A549 (cell line): ENCODE measurements at regions not wholly inside any gene's neighbourhood (a gene's known extent, or its start where the extent isn't known, plus 50 kb on each side); places are given as distances from the start of the nearest gene placed in this dataset.

Experiments used
- ATAC-seq, 2 experiments: fragments of 200-7000 bp in 1 of 2; fragments of >200 bp in 1 of 2; cut with Nextera tagmentation in 1 of 2; cut with Tn5 transposase in 1 of 2; 3 replicates each; pipeline versions ENCODE4 v1.8.0 to v1.9.1; 2018 to 2020; ENCODE audit warnings: mild to moderate bottlenecking in 1 of 2, moderate library complexity in 1 of 2
- CTCF ChIA-PET: fragments of 300-600 bp; sonication (Branson Sonifier 250); formaldehyde crosslinking; extraction: SDS; loops from one replicate; lab custom pipeline; 2021; ENCODE audit warnings: antibody characterized with exemption, inconsistent platforms; lab: Yijun Ruan, JAX
- POLR2A ChIA-PET: fragments of 350-600 bp; formaldehyde crosslinking; extraction: SDS; loops from one replicate; lab custom pipeline; 2021; ENCODE audit warnings: antibody characterized with exemption, inconsistent platforms; lab: Yijun Ruan, JAX
- DNase-seq, 2 experiments: peaks; one replicate each; pipeline versions ENCODE4 v3.0.0 to v3.0.0-alpha.2; 2011 to 2016; ENCODE audit warnings: low read depth in 1 of 2, low spot score in 1 of 2
- FAIRE-seq: peaks from 2 replicates; lab custom pipeline; 2011; peaks lifted over from hg19 to GRCh38; lab: Jason Lieb, UNC
- H3K27ac ChIP-seq, 2 experiments: fragments of >200 bp; sonication (Bioruptor Twin); formaldehyde crosslinking; 3 replicates each; pipeline ENCODE4 v1.5.1; 2016 to 2017
- H3K4me1 ChIP-seq: fragments of >200 bp; sonication (Bioruptor Twin); formaldehyde crosslinking; 3 replicates; pipeline ENCODE4 v1.6.1; 2016
- H3K4me2 ChIP-seq: fragments of >200 bp; sonication (Bioruptor Twin); formaldehyde crosslinking; 3 replicates; pipeline ENCODE4 v1.6.1; 2016
- H3K4me3 ChIP-seq: fragments of >200 bp; sonication (Bioruptor Twin); formaldehyde crosslinking; 3 replicates; pipeline ENCODE4 v1.5.1; 2016
- H3K9me3 ChIP-seq: fragments of >200 bp; sonication (Bioruptor Twin); formaldehyde crosslinking; 3 replicates; pipeline ENCODE4 v1.6.1; 2016
- BHLHE40 ChIP-seq: IDR thresholded peaks from 2 replicates; pipeline ENCODE4 v1.6.1; 2012; ENCODE audit warnings: low read depth, low read length, inconsistent platforms
- CBX2 ChIP-seq: fragments of 200-600 bp; sonication (generic); IDR thresholded peaks from 2 replicates; pipeline ENCODE4 v1.6.1; 2016; ENCODE audit warnings: low read depth, mild to moderate bottlenecking, borderline replicate concordance
- CBX8 ChIP-seq: fragments of 200-600 bp; sonication (generic); IDR thresholded peaks from 2 replicates; pipeline ENCODE4 v1.6.1; 2016
- CEBPB ChIP-seq, 2 experiments: fragments of >200 bp in 1 of 2; sonication (Bioruptor Twin) in 1 of 2; formaldehyde crosslinking in 1 of 2; IDR thresholded peaks; 2 replicates each; pipeline ENCODE4 v1.6.1; 2012 to 2016
- EHF ChIP-seq: fragments of 250-450 bp; sonication (Bioruptor Pico); IDR thresholded peaks from 2 replicates; pipeline ENCODE4 v1.5.0; 2020; ENCODE audit warnings: mild to moderate bottlenecking
- EHMT2 ChIP-seq: fragments of 200-600 bp; sonication (generic); IDR thresholded peaks from 2 replicates; pipeline ENCODE4 v1.6.1; 2016; ENCODE audit warnings: antibody characterized with exemption, low read depth, mild to moderate bottlenecking, moderate library complexity
- ESRRA ChIP-seq: fragments of 150-350 bp; IDR thresholded peaks from 2 replicates; pipeline ENCODE4 v1.6.1; 2014; ENCODE audit warnings: mild to moderate bottlenecking, low read length, borderline replicate concordance
- FOSL2 ChIP-seq, 2 experiments: fragments of 450-650 bp in 1 of 2; fragments of >200 bp in 1 of 2; sonication (Bioruptor Twin) in 1 of 2; formaldehyde crosslinking; IDR thresholded peaks; 2 replicates each; pipeline versions ENCODE4 v1.5.0 to v1.6.1; 2016 to 2020; ENCODE audit warnings: mild to moderate bottlenecking in 1 of 2, moderate library complexity in 1 of 2
- HDAC2 ChIP-seq: fragments of 200-600 bp; sonication (generic); IDR thresholded peaks from 2 replicates; pipeline ENCODE4 v1.6.1; 2016
- JUNB ChIP-seq: fragments of >200 bp; sonication (Bioruptor Twin); formaldehyde crosslinking; IDR thresholded peaks from 2 replicates; pipeline ENCODE4 v1.6.1; 2016
- MAFK ChIP-seq: fragments of 450-650 bp; IDR thresholded peaks from 2 replicates; pipeline ENCODE4 v1.6.1; 2014; ENCODE audit not compliant: partially characterized antibody
- NR3C1 ChIP-seq: fragments of >200 bp; sonication (Bioruptor Twin); formaldehyde crosslinking; IDR thresholded peaks from 3 replicates; pipeline ENCODE4 v1.6.1; 2017
- POLR2A ChIP-seq: IDR thresholded peaks from 2 replicates; pipeline ENCODE4 v1.6.1; 2012; ENCODE audit warnings: mild to moderate bottlenecking, low read length
- POLR2AphosphoS2 ChIP-seq: conservative IDR thresholded peaks from 2 replicates; pipeline ENCODE4 v1.6.1; 2012; ENCODE audit warnings: low read length, improper control_type of control experiment, inconsistent platforms
- RAD21 ChIP-seq, 2 experiments: fragments of >200 bp in 1 of 2; sonication (Bioruptor Twin) in 1 of 2; formaldehyde crosslinking in 1 of 2; IDR thresholded peaks in 1 of 2; conservative IDR thresholded peaks in 1 of 2; 2 replicates in 1 of 2; 3 replicates in 1 of 2; pipeline ENCODE4 v1.6.1; 2012 to 2018; ENCODE audit warnings: inconsistent platforms in 1 of 2
- RARB ChIP-seq: fragments of 250-450 bp; sonication (Bioruptor Pico); IDR thresholded peaks from 2 replicates; pipeline ENCODE4 v1.8.0; 2021; ENCODE audit warnings: mild to moderate bottlenecking, moderate library complexity
- RFX5 ChIP-seq: fragments of 450-650 bp; IDR thresholded peaks from 2 replicates; pipeline ENCODE4 v1.7.1; 2014; ENCODE audit warnings: antibody characterized with exemption, mild to moderate bottlenecking, moderate library complexity
- SMC3 ChIP-seq: fragments of >200 bp; sonication (Bioruptor Twin); formaldehyde crosslinking; IDR thresholded peaks from 3 replicates; pipeline ENCODE4 v1.6.1; 2018; ENCODE audit warnings: inconsistent platforms
- SREBF2 ChIP-seq: fragments of 450-650 bp; IDR thresholded peaks from 2 replicates; pipeline ENCODE4 v1.6.1; 2014; ENCODE audit warnings: mild to moderate bottlenecking, moderate library complexity
- ZSCAN20 ChIP-seq: fragments of 250-450 bp; sonication (Bioruptor Pico); IDR thresholded peaks from 2 replicates; pipeline ENCODE4 v1.8.0; 2022; ENCODE audit warnings: mild to moderate bottlenecking, moderate library complexity
- WGBS: methylation state at CpG from one replicate; pipeline ENCODE4 v1.1.6; 2017; ENCODE audit errors: missing lambda C conversion rate; 5-methylcytosine and 5-hydroxymethylcytosine counted together
- TF ChIP-seq, protein P1 (sequence below): IDR thresholded peaks from 2 replicates; pipeline ENCODE4 v1.6.1; 2012
- TF ChIP-seq, protein P2 (sequence below): IDR thresholded peaks from 2 replicates; pipeline ENCODE4 v1.6.1; 2012; ENCODE audit warnings: low read depth, borderline replicate concordance
- TF ChIP-seq, protein P3 (sequence below): fragments of 200-600 bp; sonication (generic); IDR thresholded peaks from 2 replicates; pipeline ENCODE4 v1.6.1; 2016; ENCODE audit warnings: antibody characterized with exemption, mild to moderate bottlenecking, moderate library complexity

DNA sequence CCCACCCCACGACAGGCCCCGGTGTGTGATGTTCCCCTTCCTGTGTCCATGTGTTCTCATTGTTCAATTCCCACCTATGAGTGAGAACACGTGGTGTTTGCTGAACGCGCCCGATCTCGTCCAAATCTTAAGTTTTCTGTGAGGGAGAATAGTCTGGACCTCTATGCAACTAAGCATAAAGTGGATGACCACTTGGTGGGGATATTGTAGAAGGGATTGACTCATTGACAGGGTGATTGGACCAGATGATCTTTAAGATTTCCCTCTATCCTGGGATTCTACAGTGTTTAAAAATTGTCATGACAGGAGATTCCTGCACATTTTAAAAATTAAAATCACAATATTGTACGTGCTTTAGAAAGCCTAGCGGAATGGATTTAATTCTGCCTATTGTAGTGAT lies 141.3 kb downstream of the TRMT11 start:
- 78% methylated on average over 7 of the region's 9 CpGs for WGBS
- H3K4me2 ChIP-seq = no peak overlapping the region
- H3K4me3 ChIP-seq = no peak overlapping the region
- H3K4me1 ChIP-seq = no peaks in the 10 kb centered on the region
- H3K9me3 ChIP-seq = no peaks in the 10 kb centered on the region
- no peak for FAIRE-seq
- ChIA-PET CTCF (no interaction called here), POLR2A (no interaction called here)
- peak in 1 of 2 experiments; percentile 13 for DNase-seq
- peak in 1 of 2 experiments; percentile 45; a peak in 1 of 6 replicates for ATAC-seq
- TF ChIP-seq CBX2 (no peak), RAD21 (conservative IDR thresholded peaks at IDR 0.05 in 1 of 2, IDR thresholded peaks at IDR 0.05 in 1 of 2) (peak; percentile 34 to 43; a peak in 2 of 5 replicates), MAFK (no peak), CEBPB (IDR thresholded peaks at IDR 0.05) (no peak), CBX8 (no peak)
- TF ChIP-seq, protein P1, sequence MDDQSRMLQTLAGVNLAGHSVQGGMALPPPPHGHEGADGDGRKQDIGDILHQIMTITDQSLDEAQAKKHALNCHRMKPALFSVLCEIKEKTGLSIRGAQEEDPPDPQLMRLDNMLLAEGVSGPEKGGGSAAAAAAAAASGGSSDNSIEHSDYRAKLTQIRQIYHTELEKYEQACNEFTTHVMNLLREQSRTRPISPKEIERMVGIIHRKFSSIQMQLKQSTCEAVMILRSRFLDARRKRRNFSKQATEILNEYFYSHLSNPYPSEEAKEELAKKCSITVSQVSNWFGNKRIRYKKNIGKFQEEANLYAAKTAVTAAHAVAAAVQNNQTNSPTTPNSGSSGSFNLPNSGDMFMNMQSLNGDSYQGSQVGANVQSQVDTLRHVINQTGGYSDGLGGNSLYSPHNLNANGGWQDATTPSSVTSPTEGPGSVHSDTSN = no peak
- TF ChIP-seq, all 56 proteins: peak for 1
- H3K27ac ChIP-seq = no peak overlapping the region

DNA sequence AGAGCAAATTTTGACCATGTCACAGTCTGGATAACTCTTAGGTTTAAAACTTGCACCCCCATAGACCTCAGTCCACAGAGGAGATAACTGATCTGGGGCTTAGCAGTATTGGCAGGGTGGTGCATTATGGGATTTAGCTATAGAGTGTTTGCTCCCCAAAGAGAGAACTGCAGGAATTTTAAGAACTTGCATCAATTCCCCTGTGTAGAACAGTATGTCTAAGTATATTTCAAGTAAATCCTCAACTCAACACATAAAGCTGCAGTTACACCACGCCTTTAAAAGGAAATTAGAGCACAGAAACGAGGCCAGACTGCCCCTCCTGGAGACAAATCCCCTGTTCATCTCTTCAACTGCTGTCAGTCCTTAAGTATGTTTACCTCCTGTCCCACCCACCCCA lies 144.9 kb downstream of the TRMT11 start:
- H3K27ac ChIP-seq = no peak overlapping the region
- TF ChIP-seq SREBF2 = no peak
- TF ChIP-seq POLR2A = no peak
- TF ChIP-seq FOSL2 (IDR thresholded peaks at IDR 0.05) = no peak
- TF ChIP-seq FOSL2 (CRISPR knock-in tag; IDR thresholded peaks at IDR 0.05) = no peak
- TF ChIP-seq ZSCAN20 = no peak
- TF ChIP-seq, protein P2, sequence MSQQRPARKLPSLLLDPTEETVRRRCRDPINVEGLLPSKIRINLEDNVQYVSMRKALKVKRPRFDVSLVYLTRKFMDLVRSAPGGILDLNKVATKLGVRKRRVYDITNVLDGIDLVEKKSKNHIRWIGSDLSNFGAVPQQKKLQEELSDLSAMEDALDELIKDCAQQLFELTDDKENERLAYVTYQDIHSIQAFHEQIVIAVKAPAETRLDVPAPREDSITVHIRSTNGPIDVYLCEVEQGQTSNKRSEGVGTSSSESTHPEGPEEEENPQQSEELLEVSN = no peak
- no peak for TF ChIP-seq HDAC2
- DNase-seq (no peak), FAIRE-seq (no peak), ATAC-seq (no peak)
- H3K4me3 ChIP-seq = no peak overlapping the region
- WGBS = 70% methylated on average over 2 of the region's 2 CpGs
- no peak overlapping the region for H3K4me2 ChIP-seq
- no peaks in the 10 kb centered on the region for H3K4me1 ChIP-seq
- POLR2A ChIA-PET = no interaction called here
- CTCF ChIA-PET = no interaction called here
- H3K9me3 ChIP-seq = no peaks in the 10 kb centered on the region

DNA sequence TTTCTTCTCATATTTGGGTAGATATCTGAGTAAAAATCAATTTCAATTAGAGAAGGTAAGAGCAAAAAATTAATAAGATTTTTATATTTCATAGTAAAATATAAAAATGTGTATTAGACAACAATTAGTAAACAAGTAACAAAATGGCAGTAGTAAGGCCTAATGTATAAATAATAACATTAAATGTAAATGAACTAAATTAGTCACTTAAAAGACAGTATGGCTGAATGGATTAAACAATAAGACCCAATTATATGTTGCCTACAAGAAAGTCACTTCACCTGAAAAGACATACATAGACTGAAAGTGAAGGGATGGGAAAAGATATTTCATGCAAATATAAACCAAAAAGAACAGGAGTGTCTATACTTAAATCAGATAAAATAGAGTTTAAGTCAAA lies 147.6 kb downstream of the TRMT11 start:
- CTCF ChIA-PET = no interaction called here
- Histone ChIP-seq H3K9me3 (no peaks in the 10 kb centered on the region), H3K4me3 (no peak overlapping the region), H3K4me2 (no peak overlapping the region), H3K4me1 (no peaks in the 10 kb centered on the region), H3K27ac (no peak overlapping the region)
- DNase-seq (no peak), ATAC-seq (no peak), FAIRE-seq (no peak)
- TF ChIP-seq POLR2AphosphoS2 (no peak), EHMT2 (no peak), ESRRA (no peak), JUNB (no peak), RARB (CRISPR knock-in tag) (no peak), HDAC2 (no peak), ZSCAN20 (no peak), NR3C1 (no peak), EHF (CRISPR knock-in tag) (no peak), BHLHE40 (no peak), CBX2 (no peak), SMC3 (no peak), RAD21 (conservative IDR thresholded peaks at IDR 0.05 in 1 of 2, IDR thresholded peaks at IDR 0.05 in 1 of 2) (no peak), MAFK (no peak), RFX5 (no peak)
- TF ChIP-seq, protein P2 = no peak
- TF ChIP-seq, protein P3, sequence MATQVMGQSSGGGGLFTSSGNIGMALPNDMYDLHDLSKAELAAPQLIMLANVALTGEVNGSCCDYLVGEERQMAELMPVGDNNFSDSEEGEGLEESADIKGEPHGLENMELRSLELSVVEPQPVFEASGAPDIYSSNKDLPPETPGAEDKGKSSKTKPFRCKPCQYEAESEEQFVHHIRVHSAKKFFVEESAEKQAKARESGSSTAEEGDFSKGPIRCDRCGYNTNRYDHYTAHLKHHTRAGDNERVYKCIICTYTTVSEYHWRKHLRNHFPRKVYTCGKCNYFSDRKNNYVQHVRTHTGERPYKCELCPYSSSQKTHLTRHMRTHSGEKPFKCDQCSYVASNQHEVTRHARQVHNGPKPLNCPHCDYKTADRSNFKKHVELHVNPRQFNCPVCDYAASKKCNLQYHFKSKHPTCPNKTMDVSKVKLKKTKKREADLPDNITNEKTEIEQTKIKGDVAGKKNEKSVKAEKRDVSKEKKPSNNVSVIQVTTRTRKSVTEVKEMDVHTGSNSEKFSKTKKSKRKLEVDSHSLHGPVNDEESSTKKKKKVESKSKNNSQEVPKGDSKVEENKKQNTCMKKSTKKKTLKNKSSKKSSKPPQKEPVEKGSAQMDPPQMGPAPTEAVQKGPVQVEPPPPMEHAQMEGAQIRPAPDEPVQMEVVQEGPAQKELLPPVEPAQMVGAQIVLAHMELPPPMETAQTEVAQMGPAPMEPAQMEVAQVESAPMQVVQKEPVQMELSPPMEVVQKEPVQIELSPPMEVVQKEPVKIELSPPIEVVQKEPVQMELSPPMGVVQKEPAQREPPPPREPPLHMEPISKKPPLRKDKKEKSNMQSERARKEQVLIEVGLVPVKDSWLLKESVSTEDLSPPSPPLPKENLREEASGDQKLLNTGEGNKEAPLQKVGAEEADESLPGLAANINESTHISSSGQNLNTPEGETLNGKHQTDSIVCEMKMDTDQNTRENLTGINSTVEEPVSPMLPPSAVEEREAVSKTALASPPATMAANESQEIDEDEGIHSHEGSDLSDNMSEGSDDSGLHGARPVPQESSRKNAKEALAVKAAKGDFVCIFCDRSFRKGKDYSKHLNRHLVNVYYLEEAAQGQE = no peak
- POLR2A ChIA-PET = no interaction called here
